ENCODE measurements at regions not wholly inside any gene's neighbourhood (a gene's known extent, or its start where the extent isn't known, plus 50 kb on each side); places are given as distances from the start of the nearest gene placed in this dataset.

- H4K8ac ChIP-seq (ENCODE audit: extremely low read depth, insufficient read depth, low read length), result no peak overlapping the region
- H3K18ac ChIP-seq (ENCODE audit: extremely low read depth, low read length), result no peak overlapping the region
- no peaks in the 10 kb centered on the region for H4K20me1 ChIP-seq (replicated peaks in 1 of 2; ENCODE audit: control insufficient read depth in 1 of 2, insufficient read depth in 2 of 2, low read length in 2 of 2)
- peaks cover 0 to 4% (median 0%) of the 10 kb centered on the region in 4 experiments; a peak in 1 of 7 replicates for H3K4me1 ChIP-seq (replicated peaks in 1 of 4; ENCODE audit: control insufficient read depth in 3 of 4, insufficient read depth in 4 of 4, low read length in 3 of 4)
- TF ChIP-seq SP4 (IDR thresholded peaks at IDR 0.05; ENCODE audit: low read length) (no peak), SAP30 (IDR thresholded peaks at IDR 0.05; ENCODE audit: insufficient read depth, insufficient replicate concordance, low read length) (no peak), YY1 (IDR thresholded peaks at IDR 0.05; ENCODE audit: low read depth, low read length) (no peak), POLR2AphosphoS5 (IDR thresholded peaks at IDR 0.05; ENCODE audit: low read depth, low read length) (no peak), SRF (IDR thresholded peaks at IDR 0.05; ENCODE audit: low read depth, low read length) (no peak), PHF8 (conservative IDR thresholded peaks at IDR 0.05; ENCODE audit: low read depth, low read length) (no peak), CHD1 (IDR thresholded peaks at IDR 0.05; ENCODE audit: low read depth, low read length) (no peak), CREB1 (IDR thresholded peaks at IDR 0.05) (no peak), SP2 (IDR thresholded peaks at IDR 0.05; ENCODE audit: low read length) (no peak)
- H3K79me2 ChIP-seq (ENCODE audit: control insufficient read depth in 1 of 2, insufficient read depth in 2 of 2, low read length in 2 of 2), result no peaks in the 10 kb centered on the region
- no peaks in the 10 kb centered on the region for H3K36me3 ChIP-seq (ENCODE audit: control insufficient read depth in 2 of 4, insufficient read depth in 4 of 4, low read length in 3 of 4)
- H3K23ac ChIP-seq (ENCODE audit: insufficient read length), result no peak overlapping the region
- no peaks in the 10 kb centered on the region for H3K23me2 ChIP-seq (ENCODE audit: low read depth, low read length)
- H3K27ac ChIP-seq (ENCODE audit: low read depth, low read length), result no peak overlapping the region
- no peaks in the 10 kb centered on the region for H3K79me1 ChIP-seq (ENCODE audit: low read depth, low read length)
- H2BK15ac ChIP-seq (ENCODE audit: low read length), result no peak overlapping the region
- H2BK12ac ChIP-seq (ENCODE audit: low read depth, low read length), result no peak overlapping the region
- H3K4me3 ChIP-seq (ENCODE audit: extremely low read depth in 1 of 4, insufficient read depth in 2 of 4, low read depth in 3 of 4, low read length in 4 of 4), result no peak overlapping the region
- no peak overlapping the region for H2BK120ac ChIP-seq (replicated peaks; ENCODE audit: low read depth, low read length)
- no peaks in the 10 kb centered on the region; a peak in 1 of 4 replicates for H3K9me3 ChIP-seq (ENCODE audit: insufficient read depth in 2 of 2, low read depth in 1 of 2, low read length in 1 of 2)
- H3K27me3 ChIP-seq (replicated peaks in 1 of 4; ENCODE audit: control insufficient read depth in 3 of 4, extremely low read depth in 1 of 4, insufficient read depth in 3 of 4, low read length in 3 of 4), result no peaks in the 10 kb centered on the region
- H3K4ac ChIP-seq (replicated peaks; ENCODE audit: insufficient read length, low read depth, low read length), result no peak overlapping the region
- no peak overlapping the region for H3K56ac ChIP-seq (replicated peaks; ENCODE audit: insufficient read length, low read depth, low read length)
- CTCF ChIA-PET (ENCODE audit: partially characterized antibody), result no interaction called here
- 0 out of 2 replicates have a peak overlapping the region, but pooled peaks have one; percentile 65 for H2AFZ ChIP-seq (ENCODE audit: low read length)
- H3K9ac ChIP-seq (replicated peaks in 1 of 4; ENCODE audit: extremely low read depth in 1 of 4, low read depth in 3 of 4, low read length in 3 of 4), result no peak overlapping the region
- no peak overlapping the region for H4K5ac ChIP-seq (ENCODE audit: insufficient read length, low read depth, low read length)
- no peak overlapping the region for H3K14ac ChIP-seq (ENCODE audit: insufficient read length)
- POLR2A ChIA-PET (ENCODE audit: partially characterized antibody), result interaction anchor here (0.6 kb wide), 1 partner anchor 14 kb away, joined by 3 read pairs; no protein-coding TSS in a partner anchor
- no peak overlapping the region for H2BK20ac ChIP-seq (ENCODE audit: low read length)
- no peak for FAIRE-seq
- no peak for DNase-seq (ENCODE audit: low read depth in 1 of 2, low spot score in 2 of 2)
- 88% methylated on average over 3 of the region's 3 CpGs; no CpG with 5 or more reads in 1 of the 2 experiments for WGBS, 2 experiments (ENCODE audit: extremely low coverage in 1 of 2, insufficient coverage in 1 of 2, insufficient read length in 1 of 2, insufficient replicate concordance in 2 of 2, low coverage in 1 of 2, low lambda C conversion rate in 2 of 2, missing lambda C conversion rate in 1 of 2)
- no peak overlapping the region for H2BK5ac ChIP-seq (ENCODE audit: low read depth, low read length)
- no peak overlapping the region for H4K91ac ChIP-seq (replicated peaks; ENCODE audit: insufficient read length, low read length)
- H3K4me2 ChIP-seq (ENCODE audit: insufficient read depth in 1 of 2, low read depth in 2 of 2, low read length in 2 of 2), result no peak overlapping the region
- no peak overlapping the region for H2AK5ac ChIP-seq (ENCODE audit: low read depth, low read length)
These were observed 656.8 kb upstream of the SGO1 start for GRCh38 chr3:20842594-20843436.
